ENCODE measurements at regions not wholly inside any gene's neighbourhood (a gene's known extent, or its start where the extent isn't known, plus 50 kb on each side); places are given as distances from the start of the nearest gene placed in this dataset.

DNA sequence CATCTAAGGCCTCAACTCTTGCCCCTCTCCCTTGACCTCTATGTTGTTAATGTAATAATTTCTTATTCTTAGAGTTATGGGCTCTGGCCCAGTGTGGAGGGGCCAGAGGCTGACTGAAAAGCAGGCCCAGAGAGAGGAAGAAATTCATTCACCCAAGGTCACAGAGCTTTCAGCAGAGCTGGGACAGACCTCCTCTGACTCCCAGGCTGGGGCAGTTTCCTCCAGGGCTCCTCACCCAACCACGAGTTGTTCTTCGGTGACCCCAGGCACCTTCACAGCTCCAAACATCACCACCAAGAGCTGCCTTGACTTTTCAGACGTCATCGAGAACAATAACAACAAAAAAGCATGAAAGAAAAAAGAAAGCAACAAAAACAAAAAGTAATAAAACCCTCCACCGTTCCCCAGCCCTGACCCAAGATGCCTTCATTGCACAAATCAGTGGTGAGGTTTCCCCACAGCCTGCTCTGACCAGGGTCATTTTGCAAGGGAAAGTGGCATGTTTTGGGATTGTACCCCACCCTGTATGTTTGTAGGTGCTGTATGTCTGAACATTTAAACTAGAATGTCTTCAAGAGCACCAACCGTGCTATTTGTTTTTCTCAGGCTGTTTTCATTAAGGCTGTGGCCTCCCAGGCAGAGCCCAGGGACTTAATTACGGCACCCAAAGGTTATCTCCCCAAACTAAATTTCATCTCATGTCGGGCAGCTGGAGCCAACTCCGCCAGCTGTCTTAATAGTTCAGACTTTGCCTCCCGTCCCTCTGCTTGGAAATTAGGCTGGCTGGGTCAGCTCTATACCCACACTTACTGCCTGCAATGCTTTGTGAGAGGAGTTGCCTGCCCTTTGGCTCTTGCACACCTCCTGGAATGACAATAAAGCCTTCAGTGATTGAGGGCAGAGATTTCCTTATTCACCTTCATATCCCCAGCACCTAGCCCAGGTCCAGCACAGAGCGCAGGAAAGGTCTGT lies 173.8 kb downstream of the RPLP1 start:
- Histone ChIP-seq H2AFZ (ENCODE audit: low read length) (no peak overlapping the region), H3K27me3 (ENCODE audit: insufficient read depth, low read length) (peaks cover 8% of the 10 kb centered on the region; the same call in 1 of the 2 replicates), H3K27ac (ENCODE audit: low read depth, low read length, poor library complexity, severe bottlenecking) (no peak overlapping the region), H4K20me1 (ENCODE audit: insufficient read depth, low read length) (no peaks in the 10 kb centered on the region), H3K4me1 (ENCODE audit: insufficient read depth, low read length, severe bottlenecking) (peaks cover 6% of the 10 kb centered on the region), H3F3A (ENCODE audit: insufficient read depth, low read length) (no peaks in the 10 kb centered on the region), H3K9me2 (ENCODE audit: low read depth, low read length) (no peaks in the 10 kb centered on the region), H3K4me3 (ENCODE audit: low read depth, low read length, poor library complexity, severe bottlenecking) (no peak overlapping the region), H3K9ac (ENCODE audit: low read length) (no peak overlapping the region), H3K36me3 (ENCODE audit: insufficient read depth, low read length) (no peaks in the 10 kb centered on the region), H3K4me2 (ENCODE audit: low read length) (no peak overlapping the region), H3K79me2 (ENCODE audit: insufficient read depth, low read length) (no peaks in the 10 kb centered on the region), H3K9me3 (ENCODE audit: low read length) (no peaks in the 10 kb centered on the region)
- TF ChIP-seq CTCF (IDR thresholded peaks at IDR 0.05; ENCODE audit: low read length) (no peak), EZH2 (IDR thresholded peaks at IDR 0.05; ENCODE audit: borderline replicate concordance, low read length) (no peak)

- no peak for TF ChIP-seq EZH2 (IDR thresholded peaks at IDR 0.05; ENCODE audit: borderline replicate concordance, low read length)
- Histone ChIP-seq H3K4me1 (ENCODE audit: insufficient read depth, low read length, severe bottlenecking) (peaks cover 6% of the 10 kb centered on the region), H3K9me2 (ENCODE audit: low read depth, low read length) (no peaks in the 10 kb centered on the region), H2AFZ (ENCODE audit: low read length) (no peak overlapping the region), H3K4me2 (ENCODE audit: low read length) (no peak overlapping the region), H3K27me3 (ENCODE audit: insufficient read depth, low read length) (peaks cover 10% of the 10 kb centered on the region; the same call in 1 of the 2 replicates), H3K27ac (ENCODE audit: low read depth, low read length, poor library complexity, severe bottlenecking) (no peak overlapping the region), H3K4me3 (ENCODE audit: low read depth, low read length, poor library complexity, severe bottlenecking) (no peak overlapping the region), H4K20me1 (ENCODE audit: insufficient read depth, low read length) (no peaks in the 10 kb centered on the region), H3K36me3 (ENCODE audit: insufficient read depth, low read length) (no peaks in the 10 kb centered on the region), H3K9ac (ENCODE audit: low read length) (no peak overlapping the region), H3F3A (ENCODE audit: insufficient read depth, low read length) (no peaks in the 10 kb centered on the region), H3K9me3 (ENCODE audit: low read length) (no peaks in the 10 kb centered on the region), H3K79me2 (ENCODE audit: insufficient read depth, low read length) (no peaks in the 10 kb centered on the region)
These were observed 175.0 kb downstream of the RPLP1 start for GRCh38 chr15:69627548-69628158.

- H3K4me1 ChIP-seq (ENCODE audit: insufficient read depth, low read length, severe bottlenecking), result peaks cover 6% of the 10 kb centered on the region
- H3K4me2 ChIP-seq (ENCODE audit: low read length), result no peak overlapping the region
- H3K79me2 ChIP-seq (ENCODE audit: insufficient read depth, low read length), result no peaks in the 10 kb centered on the region
- no peaks in the 10 kb centered on the region for H3K9me2 ChIP-seq (ENCODE audit: low read depth, low read length)
- H3K9ac ChIP-seq (ENCODE audit: low read length), result no peak overlapping the region
- no peak overlapping the region for H2AFZ ChIP-seq (ENCODE audit: low read length)
- H3K4me3 ChIP-seq (ENCODE audit: low read depth, low read length, poor library complexity, severe bottlenecking), result no peak overlapping the region
- H3F3A ChIP-seq (ENCODE audit: insufficient read depth, low read length), result no peaks in the 10 kb centered on the region
- H3K27ac ChIP-seq (ENCODE audit: low read depth, low read length, poor library complexity, severe bottlenecking), result no peak overlapping the region
- H3K9me3 ChIP-seq (ENCODE audit: low read length), result 0 out of 2 replicates have a peak, but pooled peaks cover 2% of the 10 kb centered on the region
- peaks cover 8% of the 10 kb centered on the region; the same call in 1 of the 2 replicates for H3K27me3 ChIP-seq (ENCODE audit: insufficient read depth, low read length)
- no peaks in the 10 kb centered on the region for H4K20me1 ChIP-seq (ENCODE audit: insufficient read depth, low read length)
- no peaks in the 10 kb centered on the region for H3K36me3 ChIP-seq (ENCODE audit: insufficient read depth, low read length)
- TF ChIP-seq EZH2 (IDR thresholded peaks at IDR 0.05; ENCODE audit: borderline replicate concordance, low read length) (no peak), CTCF (IDR thresholded peaks at IDR 0.05; ENCODE audit: low read length) (no peak)
These were observed 175.9 kb downstream of the RPLP1 start for GRCh38 chr15:69628256-69629093.
